Activated CD4-positive, alpha-beta T cell treated with anti-CD3 and anti-CD28 coated beads for 48 hours (primary cell): ENCODE measurements at regions not wholly inside any gene's neighbourhood (a gene's known extent, or its start where the extent isn't known, plus 50 kb on each side); places are given as distances from the start of the nearest gene placed in this dataset.
"Not testable (repeated sequence)": the region's sequence is repeated elsewhere in the genome, so short reads cannot be mapped to it uniquely, and the experiment has no call there.

ENCODE experiments used
- DNase-seq: peaks from one replicate; pipeline ENCODE4 v3.0.0-alpha.2; 2020

- DNase-seq = peak; percentile 68
Observed at GRCh38 chr2:9708683-9709538, 78.1 kb upstream of the YWHAQ start.

DNA sequence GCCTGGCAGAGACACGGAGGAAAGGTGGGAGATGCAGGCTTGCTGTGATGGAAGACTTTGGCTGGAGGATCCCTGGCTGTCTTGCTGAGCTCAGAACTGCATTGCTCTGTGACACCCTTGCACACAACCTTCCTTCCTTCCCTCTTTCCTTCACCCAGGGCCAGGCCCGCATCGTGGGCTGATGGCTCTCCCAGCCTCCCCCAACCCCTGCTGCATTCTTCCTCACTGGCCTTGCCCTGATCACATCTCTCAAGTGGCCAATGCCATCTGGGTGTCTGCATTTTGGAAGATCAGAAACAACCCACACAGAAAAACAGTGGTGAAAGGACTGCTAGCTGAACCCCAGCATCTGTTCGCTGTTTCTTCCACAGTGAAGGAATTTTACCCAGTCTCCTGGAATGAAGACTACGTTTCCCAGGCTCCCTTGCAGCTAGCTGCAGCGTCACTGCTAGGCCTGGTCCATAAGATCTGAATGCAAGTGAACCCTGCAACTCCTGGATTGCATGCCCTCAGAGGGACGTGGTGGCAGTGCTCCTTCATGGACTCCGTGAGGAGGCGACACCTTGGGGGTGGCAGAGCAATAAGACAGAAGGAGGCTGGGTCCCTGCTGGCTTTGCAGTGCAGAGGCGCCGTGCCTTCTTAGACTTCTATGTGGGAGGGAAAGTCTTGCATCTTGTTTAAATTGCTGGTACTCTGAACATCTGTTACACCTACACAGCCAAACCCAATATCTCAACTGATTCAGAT lies 78.9 kb upstream of the YWHAQ start:
- peak; percentile 46 for DNase-seq

- peak; percentile 63 for DNase-seq
Observed at GRCh38 chr2:9710311-9710710, 79.5 kb upstream of the YWHAQ start.

GRCh38 chr2:9712263-9712662 lies 81.5 kb upstream of the YWHAQ start:
- peak; percentile 40 for DNase-seq

DNA sequence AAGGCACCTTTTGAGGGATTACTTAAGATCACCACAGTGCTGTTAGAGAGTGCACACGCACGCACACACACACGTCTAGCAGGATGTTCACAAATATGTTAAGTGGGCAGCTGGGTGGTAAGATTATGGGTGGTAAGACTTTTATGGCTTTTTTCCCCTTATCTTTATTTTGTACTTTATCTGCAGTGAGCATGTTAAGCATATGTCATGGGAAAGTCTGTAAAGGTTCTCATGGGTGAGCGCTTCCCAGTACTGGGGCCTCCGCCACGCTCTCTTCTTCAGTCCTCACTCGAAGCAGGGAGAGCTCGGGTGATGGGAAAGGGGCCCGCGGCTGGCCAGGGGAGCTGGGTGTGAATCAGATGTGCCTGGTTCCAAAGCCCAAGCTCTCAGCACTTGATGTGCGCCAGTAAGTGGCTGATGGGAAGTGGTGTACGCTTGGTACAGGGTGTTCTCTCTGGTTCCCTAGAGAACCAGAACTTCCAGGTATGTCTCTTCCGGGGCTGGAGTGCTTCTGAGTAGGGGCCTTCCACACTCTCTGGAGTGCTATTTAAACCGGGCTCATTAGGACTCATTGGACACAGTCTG lies 83.9 kb upstream of the YWHAQ start:
- no peak for DNase-seq

DNA sequence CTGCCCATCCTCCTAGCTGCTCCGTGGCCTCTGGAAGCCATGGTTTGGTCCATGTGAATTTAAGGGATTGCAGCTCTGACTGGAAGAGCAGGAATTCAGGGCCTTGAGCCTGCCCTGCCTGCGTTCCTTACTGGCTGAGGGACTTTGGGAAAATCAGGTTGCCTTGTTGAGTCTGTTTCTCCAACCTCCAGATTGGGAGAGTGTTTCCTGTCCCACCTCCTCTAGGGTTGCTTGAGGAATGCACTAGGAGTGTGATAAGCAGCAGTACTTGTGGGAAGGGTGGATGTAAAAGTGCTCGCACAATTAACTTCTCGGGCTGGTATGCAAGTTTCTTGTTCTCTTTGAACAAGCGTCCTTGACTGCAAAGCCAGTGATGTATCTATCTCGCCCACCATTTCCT lies 84.4 kb upstream of the YWHAQ start:
- DNase-seq = no peak

DNA sequence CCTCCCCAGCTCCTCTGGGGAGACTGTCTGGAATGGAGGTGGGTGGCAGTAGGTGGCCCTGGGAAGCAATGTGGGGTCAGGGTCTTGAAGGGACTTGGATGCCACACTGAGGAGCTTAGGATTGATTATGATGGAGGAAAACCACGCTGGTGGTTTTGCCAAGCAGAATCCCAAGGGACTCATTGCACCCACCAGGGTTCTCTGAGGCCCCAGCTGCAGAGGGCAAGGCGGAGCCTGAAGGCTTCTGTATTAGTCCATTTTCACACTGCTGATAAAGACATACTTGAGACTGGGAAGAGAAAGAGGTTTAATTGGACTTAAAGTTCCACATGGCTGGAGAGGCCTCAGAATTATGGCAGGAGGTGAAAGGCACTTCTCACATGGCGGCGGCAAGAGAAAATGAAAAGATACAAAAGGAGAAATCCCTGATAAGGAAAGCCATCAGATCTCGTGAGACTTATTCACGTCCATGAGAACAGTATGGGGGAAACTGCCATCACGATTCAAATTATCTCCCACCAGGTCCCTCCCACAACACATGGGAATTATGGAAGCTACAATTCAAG lies 87.2 kb upstream of the YWHAQ start:
- no peak for DNase-seq

DNA sequence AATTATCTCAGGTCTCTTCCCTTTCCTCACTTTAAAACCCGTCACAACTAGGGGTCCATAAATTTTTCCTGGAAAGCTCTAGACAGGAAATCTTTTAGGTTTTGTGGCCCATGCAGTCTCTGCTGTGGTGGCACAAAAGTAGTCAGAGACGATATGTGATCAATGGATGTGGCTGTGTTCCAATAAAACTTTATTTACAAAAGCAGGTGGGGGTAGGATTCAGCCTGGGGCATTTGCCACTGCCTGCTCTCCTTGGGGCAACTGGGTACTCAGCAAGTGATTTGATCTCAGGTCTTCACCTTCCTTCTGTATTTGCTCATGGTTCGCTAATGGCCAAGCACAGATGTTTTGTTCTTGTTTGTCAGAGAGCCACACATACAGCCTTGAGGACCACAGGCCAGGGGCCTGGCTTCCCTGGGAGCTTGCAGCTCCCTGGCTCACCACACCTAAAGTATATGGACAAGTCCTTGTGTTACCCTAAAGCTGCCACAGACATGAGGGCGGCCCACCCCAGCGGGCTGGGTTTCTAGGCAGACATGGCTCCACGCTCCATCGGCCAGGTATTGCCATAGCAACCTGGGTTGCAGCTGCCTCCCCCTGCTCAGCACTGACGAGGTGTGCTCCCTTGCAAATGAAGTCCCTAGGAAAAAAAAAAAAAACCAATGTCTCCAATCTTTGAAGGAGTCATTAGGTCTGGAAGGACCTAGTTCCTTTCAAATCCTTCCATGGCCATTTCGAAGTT lies 89.7 kb upstream of the YWHAQ start:
- no peak for DNase-seq

GRCh38 chr2:9721344-9721743 lies 90.5 kb upstream of the YWHAQ start:
- DNase-seq = no peak

DNA sequence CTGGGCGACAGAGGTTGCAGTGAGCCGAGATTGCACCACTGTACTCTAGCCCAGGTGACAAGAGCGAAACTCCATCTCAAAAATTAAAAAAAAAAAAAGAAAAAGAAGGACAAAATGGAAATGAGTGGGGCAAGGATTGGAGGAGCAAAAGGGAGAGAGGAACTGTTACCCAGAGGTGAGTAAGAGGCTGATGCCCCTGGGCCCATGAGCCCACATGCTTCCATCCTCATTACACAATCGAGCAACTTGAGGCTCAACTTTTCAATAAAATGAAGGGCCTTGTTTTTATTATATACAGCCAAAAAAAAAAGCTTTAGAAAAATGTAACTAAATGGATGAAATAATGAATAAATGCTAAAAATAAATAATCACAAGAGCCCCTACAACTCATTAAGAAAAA lies 91.7 kb upstream of the YWHAQ start:
- no peak for DNase-seq

DNA sequence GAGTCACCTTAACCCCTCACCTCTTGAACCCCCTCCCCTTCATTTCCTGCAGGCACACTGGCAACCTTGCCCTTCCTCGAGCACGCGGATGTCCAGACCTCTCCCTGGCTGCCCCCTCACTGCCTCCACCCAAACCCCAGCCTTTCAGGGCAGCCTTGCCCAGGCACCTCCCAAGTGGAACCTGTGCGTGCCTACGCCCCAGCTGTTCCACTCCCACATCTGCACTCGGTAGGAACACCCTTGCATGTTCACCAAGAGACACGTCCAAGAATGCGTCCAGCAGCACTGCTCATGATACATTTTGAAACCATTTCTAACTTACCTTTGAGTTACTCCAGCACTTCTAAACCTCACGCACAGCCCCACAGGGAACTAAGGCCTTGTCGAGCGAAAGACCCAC lies 93.8 kb upstream of the YWHAQ start:
- no peak for DNase-seq

- DNase-seq = no peak
Observed at GRCh38 chr2:9725106-9725505, 94.3 kb upstream of the YWHAQ start.

DNA sequence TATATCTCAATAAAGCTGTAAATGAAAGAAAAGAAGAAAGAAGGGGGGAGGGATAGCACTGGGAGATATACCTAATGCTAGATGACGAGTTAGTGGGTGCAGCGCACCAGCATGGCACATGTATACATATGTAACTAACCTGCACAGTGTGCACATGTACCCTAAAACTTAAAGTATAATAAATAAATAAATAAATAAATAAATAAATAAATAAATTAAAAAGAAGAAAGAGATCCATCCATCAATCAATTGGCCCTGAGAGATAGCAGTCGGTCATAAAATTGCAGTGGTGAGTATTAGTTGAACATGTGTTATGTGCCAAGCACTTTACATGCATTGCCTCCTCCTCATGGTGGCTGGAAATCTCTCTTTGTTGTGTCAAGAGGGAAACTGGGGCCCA lies 95.2 kb upstream of the YWHAQ start:
- not testable (repeated sequence) for DNase-seq

DNA sequence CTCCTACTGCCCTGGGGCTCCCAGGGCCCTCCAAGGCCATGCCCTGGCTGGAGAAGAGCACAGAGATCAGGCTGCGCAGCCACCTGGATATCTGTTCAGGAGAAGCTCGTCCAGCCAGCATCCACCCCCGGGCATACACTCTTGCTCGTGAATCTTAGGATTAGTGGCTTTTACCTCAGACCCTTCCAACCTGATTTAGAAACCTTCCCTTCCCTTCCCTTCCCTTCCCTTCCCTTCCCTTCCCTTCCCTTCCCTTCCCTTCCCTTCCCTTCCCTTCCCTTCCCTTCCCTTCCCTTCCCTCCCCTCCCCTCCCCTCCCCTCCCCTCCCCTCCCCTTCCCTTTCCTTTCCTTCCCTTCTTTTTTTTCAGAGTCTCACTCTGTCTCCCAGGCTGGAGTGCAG lies 99.7 kb upstream of the YWHAQ start:
- DNase-seq = not testable (repeated sequence)

DNA sequence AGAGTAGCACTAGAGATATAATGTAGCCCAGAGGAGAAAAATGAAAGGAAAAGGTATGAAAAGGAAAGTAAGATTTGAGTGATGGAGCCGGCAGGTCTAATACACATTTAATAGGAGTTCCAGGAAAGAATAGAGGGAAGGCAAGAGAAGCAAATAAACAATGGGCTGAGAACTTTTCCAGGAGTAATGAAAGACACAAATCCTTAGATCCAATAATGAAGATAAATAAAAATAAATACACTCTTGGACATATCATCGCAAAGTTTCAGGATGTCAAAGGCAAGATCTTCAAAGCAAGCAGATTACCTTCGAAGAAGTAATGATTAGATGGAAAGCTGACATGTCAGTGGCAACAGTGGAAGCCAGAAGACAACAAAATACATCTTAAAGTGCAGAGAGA lies 102.0 kb upstream of the YWHAQ start:
- DNase-seq = no peak

DNA sequence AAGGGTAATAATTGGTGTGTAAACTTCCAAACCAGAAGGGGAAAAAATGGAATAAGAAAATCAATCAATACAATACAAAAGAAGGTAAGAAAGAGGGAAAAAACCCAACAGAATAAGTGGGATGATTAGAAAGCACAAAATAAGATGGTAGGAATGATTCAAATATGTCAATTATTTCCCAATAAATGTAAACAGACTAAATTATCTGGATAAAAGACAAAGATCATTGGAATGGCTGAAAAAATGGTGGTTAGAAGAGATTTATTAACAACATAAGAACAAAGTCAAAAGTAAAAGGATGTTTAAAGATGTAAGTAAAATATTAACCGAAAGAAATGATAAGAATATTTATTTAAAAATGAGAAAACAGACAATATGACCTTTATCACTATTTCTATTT lies 103.5 kb upstream of the YWHAQ start:
- DNase-seq = no peak

- DNase-seq = no peak
Observed at GRCh38 chr2:9735335-9735734, 104.5 kb upstream of the YWHAQ start.

- no peak for DNase-seq
Observed at GRCh38 chr2:9736021-9736420, 105.2 kb upstream of the YWHAQ start.

GRCh38 chr2:9737053-9737875 lies 106.0 kb upstream of the TAF1B start:
- no peak for DNase-seq

DNA sequence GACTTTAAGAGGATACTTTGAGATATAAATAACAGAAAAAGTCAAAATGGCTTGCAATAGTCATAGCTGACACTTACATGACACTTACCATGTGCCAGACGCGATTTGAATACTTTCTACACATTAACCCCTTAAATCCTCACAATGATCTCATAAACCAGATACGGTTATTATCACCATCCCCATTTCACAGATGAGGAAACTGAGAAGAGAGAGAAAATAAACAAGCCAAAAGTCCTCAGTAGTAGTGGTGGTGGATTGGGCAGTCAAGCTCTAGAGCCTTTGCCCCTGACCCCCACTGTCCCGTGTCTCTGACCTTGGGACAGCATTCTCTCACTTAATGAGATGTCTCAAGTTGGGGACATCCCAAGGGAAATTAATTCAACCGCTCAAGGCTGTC lies 105.2 kb upstream of the TAF1B start:
- no peak for DNase-seq

- DNase-seq = peak; percentile 43
Observed at GRCh38 chr2:9738535-9739496, 104.5 kb upstream of the TAF1B start.
